Astrocyte of the cerebellum (primary cell): ENCODE measurements at regions not wholly inside any gene's neighbourhood (a gene's known extent, or its start where the extent isn't known, plus 50 kb on each side); places are given as distances from the start of the nearest gene placed in this dataset.

Experiments used
- DNase-seq: peaks from one replicate; pipeline ENCODE4 v3.0.0-alpha.2; 2011; ENCODE audit warnings: low read depth
- H3K4me3 ChIP-seq: 2 replicates; pipeline ENCODE4 v1.5.1; 2011; ENCODE audit warnings: mild to moderate bottlenecking, low read depth, low read length, moderate library complexity
- in situ Hi-C: cut with HindIII; loops from 2 replicates; pipeline ENCODE4 v1.10.0; 2017; ENCODE audit warnings: low sequenced_read_pairs
- TF ChIP-seq, protein P1 (sequence below): IDR thresholded peaks from 2 replicates; pipeline ENCODE4 v1.5.1; 2012; ENCODE audit warnings: low read length, low read depth, moderate library complexity, mild to moderate bottlenecking; ENCODE audit errors: missing control alignments

GRCh38 chr6:168909288-168909687, 344.4 kb downstream of the THBS2 start:
- TF ChIP-seq, protein P1, sequence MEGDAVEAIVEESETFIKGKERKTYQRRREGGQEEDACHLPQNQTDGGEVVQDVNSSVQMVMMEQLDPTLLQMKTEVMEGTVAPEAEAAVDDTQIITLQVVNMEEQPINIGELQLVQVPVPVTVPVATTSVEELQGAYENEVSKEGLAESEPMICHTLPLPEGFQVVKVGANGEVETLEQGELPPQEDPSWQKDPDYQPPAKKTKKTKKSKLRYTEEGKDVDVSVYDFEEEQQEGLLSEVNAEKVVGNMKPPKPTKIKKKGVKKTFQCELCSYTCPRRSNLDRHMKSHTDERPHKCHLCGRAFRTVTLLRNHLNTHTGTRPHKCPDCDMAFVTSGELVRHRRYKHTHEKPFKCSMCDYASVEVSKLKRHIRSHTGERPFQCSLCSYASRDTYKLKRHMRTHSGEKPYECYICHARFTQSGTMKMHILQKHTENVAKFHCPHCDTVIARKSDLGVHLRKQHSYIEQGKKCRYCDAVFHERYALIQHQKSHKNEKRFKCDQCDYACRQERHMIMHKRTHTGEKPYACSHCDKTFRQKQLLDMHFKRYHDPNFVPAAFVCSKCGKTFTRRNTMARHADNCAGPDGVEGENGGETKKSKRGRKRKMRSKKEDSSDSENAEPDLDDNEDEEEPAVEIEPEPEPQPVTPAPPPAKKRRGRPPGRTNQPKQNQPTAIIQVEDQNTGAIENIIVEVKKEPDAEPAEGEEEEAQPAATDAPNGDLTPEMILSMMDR, result no peak
- in situ Hi-C loops, result no loop called here
- no peak overlapping the region for H3K4me3 ChIP-seq
- no peak for DNase-seq

- no peak overlapping the region for H3K4me3 ChIP-seq
- DNase-seq, result no peak
- in situ Hi-C loops, result no loop called here
- TF ChIP-seq, protein P1, result no peak
These were observed 344.8 kb downstream of the THBS2 start for GRCh38 chr6:168908887-168909286.

DNA sequence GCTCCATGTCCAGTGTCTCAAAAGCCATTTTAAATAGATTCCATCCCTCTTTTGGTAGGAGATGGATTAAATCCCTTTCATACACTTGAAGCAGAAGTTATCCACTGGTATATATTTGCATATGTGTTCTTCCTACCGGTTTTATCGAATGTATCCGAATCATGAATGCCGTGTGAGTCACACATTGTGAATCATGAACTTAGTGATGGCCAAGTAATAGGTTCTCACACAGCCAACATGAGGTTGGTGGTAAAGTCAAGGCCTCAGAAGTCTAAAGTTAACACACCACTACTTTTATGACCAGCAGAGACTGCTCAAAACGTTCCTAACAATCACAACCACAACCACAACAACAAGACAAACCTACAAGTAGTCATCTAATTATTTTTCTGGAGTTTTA, 345.5 kb downstream of the THBS2 start:
- in situ Hi-C loops, result no loop called here
- TF ChIP-seq, protein P1, result no peak
- no peak for DNase-seq
- no peak overlapping the region for H3K4me3 ChIP-seq

DNA sequence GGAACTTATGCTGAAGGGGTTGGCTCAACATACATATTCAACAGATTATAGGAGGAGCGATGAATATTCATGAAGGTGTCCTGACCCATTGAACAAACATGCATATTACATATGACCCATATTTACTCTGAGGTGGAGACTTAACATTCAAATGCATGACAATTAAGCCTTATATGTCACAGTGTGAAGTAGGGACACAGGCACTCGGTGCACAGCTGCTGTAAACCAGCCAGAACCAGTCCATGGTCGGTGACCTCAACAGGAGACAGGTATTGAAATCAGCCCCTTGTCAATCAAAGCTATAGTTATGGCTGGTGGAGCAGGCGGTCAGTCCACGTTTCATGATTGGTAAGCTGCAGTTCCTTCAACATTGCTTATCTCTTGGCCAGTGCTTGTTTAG, 347.3 kb downstream of the THBS2 start:
- no peak for DNase-seq
- in situ Hi-C loops, result no loop called here
- TF ChIP-seq, protein P1, result no peak
- H3K4me3 ChIP-seq, result no peak overlapping the region

DNA sequence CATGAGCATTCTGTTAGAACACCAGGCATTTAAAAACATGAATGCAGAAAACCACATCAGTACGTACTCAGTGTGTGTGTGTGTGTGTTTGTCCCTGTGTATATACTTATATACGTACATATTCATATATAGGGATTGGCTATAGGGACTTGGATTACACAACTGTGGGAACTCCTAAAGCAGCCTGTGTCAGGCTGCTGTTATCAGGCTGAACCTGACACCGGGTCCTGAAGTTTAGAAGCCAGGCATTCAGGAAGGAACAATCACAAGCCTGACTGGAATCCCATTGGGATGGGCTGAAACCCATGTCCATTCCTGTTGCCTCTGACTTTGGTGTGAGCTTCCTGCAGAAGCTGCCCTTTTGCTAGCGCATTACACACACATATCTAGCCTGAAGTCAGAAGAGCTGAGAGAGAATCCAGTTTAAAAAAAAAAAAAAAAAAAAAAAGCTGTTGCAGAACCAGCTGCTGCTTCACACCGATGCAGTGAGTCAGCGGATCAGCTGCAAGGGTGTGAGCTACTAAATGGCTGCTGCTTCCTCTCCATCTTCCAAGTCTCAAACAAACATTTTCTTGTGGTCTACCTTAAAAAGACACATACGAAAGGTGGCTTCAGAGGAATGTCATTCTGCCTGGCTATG, 348.1 kb downstream of the THBS2 start:
- no peak overlapping the region for H3K4me3 ChIP-seq
- in situ Hi-C loops, result no loop called here
- TF ChIP-seq, protein P1, result no peak
- no peak for DNase-seq

DNA sequence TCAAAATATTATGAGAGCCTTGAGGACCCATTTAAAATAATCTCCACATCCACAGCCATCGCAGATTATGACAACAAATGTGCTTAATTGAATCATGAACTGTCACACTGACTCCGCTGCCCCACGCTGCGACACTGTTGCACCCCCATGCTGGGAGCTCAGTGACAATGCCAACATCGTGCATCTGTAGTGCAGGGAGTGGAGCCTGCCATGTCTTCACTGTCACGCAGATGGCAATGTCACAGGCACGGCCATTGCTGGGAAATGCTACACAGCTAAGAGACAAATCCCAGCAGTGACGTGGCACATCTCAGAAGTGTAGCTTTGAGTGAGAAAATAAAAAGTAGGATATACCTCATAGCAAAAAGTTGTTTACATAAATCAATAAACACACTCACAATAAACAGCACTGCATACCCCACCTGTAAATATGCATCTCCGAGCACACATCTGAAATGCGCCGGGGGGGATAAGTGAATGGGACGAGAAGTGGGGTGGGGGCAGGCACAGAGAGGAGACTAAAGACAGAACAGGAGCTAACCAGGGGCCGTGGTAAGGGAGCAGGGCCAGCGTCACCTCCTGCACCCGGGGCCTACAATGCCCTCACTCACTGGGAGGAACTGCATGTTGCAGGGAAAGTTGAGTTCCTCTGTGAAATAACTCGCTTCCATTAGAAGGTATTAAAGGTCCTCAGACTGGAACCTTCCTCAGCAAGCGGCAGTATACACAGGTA, 349.9 kb downstream of the THBS2 start:
- H3K4me3 ChIP-seq, result no peak overlapping the region
- no peak for DNase-seq
- TF ChIP-seq, protein P1, result no peak
- in situ Hi-C loops, result no loop called here
